ENCODE measurements at regions not wholly inside any gene's neighbourhood (a gene's known extent, or its start where the extent isn't known, plus 50 kb on each side); places are given as distances from the start of the nearest gene placed in this dataset.

DNA sequence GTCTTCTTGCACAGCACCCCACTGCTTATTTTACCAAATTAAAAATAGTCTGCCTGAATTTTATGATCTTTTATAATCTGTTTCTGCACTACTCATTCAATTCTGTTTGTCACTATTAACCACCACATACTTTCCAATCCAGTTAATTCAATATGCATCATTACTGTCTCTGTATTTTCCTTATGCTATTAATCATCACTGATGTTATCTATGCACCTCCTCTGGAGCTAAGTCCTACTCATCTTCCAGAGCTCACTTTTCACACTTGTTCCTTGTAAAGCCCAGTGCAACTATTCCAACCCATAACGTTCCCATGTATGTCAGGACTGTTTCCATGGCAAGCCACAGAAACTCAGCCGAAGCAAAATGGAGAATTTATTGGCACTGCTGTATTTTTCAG lies 713.6 kb downstream of the PLCL1 start:
- TF ChIP-seq POLR2A (IDR thresholded peaks at IDR 0.05) (no peak), POLR2AphosphoS5 (IDR thresholded peaks at IDR 0.05) (no peak)
- TF ChIP-seq, protein P1, sequence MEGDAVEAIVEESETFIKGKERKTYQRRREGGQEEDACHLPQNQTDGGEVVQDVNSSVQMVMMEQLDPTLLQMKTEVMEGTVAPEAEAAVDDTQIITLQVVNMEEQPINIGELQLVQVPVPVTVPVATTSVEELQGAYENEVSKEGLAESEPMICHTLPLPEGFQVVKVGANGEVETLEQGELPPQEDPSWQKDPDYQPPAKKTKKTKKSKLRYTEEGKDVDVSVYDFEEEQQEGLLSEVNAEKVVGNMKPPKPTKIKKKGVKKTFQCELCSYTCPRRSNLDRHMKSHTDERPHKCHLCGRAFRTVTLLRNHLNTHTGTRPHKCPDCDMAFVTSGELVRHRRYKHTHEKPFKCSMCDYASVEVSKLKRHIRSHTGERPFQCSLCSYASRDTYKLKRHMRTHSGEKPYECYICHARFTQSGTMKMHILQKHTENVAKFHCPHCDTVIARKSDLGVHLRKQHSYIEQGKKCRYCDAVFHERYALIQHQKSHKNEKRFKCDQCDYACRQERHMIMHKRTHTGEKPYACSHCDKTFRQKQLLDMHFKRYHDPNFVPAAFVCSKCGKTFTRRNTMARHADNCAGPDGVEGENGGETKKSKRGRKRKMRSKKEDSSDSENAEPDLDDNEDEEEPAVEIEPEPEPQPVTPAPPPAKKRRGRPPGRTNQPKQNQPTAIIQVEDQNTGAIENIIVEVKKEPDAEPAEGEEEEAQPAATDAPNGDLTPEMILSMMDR (IDR thresholded peaks at IDR 0.05): no peak

All from stomach (tissue), 4 donors.